ENCODE measurements at regions not wholly inside any gene's neighbourhood (a gene's known extent, or its start where the extent isn't known, plus 50 kb on each side); places are given as distances from the start of the nearest gene placed in this dataset.

DNA sequence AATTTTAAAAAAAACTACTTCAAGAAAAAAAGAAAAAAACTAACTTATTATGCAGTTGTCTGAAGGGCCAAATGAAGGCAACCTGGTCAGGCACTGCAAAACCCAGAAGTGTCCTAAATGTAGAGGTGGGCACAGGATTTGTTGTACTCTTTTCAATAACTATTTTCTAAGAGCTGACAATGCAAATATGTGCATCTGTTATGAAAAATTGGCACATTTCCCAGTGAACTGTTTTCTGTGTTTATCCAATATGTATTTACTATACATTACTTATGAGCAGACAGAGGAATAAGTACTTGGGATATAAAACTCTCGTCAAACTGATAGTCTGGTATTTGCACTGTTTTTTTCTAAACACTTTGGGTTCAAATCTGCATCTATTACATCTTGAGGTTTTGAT, 188.0 kb upstream of the C21orf91 start:
- no peak for TF ChIP-seq POLR2AphosphoS5 (IDR thresholded peaks at IDR 0.05; ENCODE audit: insufficient read depth, low read depth, low read length)
- TF ChIP-seq, protein P1, sequence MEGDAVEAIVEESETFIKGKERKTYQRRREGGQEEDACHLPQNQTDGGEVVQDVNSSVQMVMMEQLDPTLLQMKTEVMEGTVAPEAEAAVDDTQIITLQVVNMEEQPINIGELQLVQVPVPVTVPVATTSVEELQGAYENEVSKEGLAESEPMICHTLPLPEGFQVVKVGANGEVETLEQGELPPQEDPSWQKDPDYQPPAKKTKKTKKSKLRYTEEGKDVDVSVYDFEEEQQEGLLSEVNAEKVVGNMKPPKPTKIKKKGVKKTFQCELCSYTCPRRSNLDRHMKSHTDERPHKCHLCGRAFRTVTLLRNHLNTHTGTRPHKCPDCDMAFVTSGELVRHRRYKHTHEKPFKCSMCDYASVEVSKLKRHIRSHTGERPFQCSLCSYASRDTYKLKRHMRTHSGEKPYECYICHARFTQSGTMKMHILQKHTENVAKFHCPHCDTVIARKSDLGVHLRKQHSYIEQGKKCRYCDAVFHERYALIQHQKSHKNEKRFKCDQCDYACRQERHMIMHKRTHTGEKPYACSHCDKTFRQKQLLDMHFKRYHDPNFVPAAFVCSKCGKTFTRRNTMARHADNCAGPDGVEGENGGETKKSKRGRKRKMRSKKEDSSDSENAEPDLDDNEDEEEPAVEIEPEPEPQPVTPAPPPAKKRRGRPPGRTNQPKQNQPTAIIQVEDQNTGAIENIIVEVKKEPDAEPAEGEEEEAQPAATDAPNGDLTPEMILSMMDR (IDR thresholded peaks at IDR 0.05; ENCODE audit: extremely low read depth in 1 of 2, insufficient read depth in 1 of 2, low read depth in 1 of 2, low read length in 2 of 2): no peak
- no peak for TF ChIP-seq EZH2 (IDR thresholded peaks at IDR 0.05; ENCODE audit: borderline replicate concordance, low read depth, low read length, severe bottlenecking)
- no peak for TF ChIP-seq MYC (IDR thresholded peaks at IDR 0.05; ENCODE audit: low read depth, low read length)
- TF ChIP-seq POLR2A (IDR thresholded peaks at IDR 0.05; ENCODE audit: low read depth, low read length): no peak

Data from endothelial cell of umbilical vein (primary cell).